ENCODE measurements at regions not wholly inside any gene's neighbourhood (a gene's known extent, or its start where the extent isn't known, plus 50 kb on each side); places are given as distances from the start of the nearest gene placed in this dataset.
"Not testable (repeated sequence)": the region's sequence is repeated elsewhere in the genome, so short reads cannot be mapped to it uniquely, and the experiment has no call there.

DNA sequence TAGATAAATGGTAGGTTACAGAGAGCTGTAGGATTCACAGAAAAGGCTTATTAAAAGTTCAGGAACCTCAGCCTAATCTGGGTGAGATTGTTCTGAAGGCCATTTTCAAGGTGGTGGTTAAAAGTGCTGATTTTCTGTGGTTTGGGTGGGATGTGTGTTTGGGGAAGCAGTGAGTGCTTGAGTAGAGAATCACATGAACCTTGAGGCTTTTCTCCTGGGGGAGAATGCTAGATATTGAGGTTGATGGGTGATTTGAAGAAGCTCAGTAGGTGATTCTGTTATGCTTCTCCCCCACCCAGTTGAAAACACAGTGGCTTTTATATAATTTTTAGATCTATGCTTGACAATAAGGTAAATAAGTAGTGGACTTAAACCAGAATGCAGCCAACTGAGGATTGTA, 420.9 kb downstream of the PCNX1 start:
- no peak for DNase-seq (ENCODE audit: low spot score)

DNA sequence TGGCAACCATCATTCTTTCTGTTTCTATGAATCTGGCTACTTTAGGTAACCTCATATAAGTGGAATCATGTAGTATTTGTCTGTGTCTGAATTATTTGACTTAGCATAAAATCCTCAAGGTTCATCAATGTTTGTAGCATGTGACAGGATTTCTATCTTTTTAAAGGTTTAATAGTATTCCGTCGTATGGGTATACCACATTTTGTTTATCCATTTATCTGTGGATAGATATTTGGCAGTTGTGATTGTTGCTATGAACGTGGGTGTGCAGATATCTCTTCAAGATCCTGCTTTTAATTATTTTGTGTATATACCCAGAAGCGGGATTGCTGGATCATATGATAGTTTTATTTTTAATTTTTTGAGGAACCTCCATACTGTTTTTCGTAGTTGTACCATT, 421.7 kb downstream of the PCNX1 start:
- DNase-seq (ENCODE audit: low spot score), result no peak

DNA sequence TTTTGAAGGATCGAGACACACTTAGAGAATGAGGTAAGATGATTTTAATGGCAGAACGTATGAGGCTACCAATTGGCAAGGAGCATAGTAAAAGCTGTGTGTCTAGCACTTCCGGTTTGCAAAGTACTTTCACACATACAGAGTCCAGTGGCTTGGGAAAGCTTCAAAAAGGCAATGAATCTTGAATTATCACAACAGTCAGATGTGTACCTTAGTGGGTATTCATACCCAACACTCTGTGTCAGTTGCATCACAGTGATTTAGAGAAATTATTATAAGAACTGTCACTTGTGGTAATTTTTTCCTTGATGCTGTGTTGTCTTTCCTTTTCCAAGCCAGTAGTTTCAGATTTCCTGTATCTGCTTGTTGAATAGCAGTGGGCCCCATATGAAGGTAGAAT, 424.1 kb downstream of the PCNX1 start:
- DNase-seq (ENCODE audit: low spot score), result peak; percentile 27

DNA sequence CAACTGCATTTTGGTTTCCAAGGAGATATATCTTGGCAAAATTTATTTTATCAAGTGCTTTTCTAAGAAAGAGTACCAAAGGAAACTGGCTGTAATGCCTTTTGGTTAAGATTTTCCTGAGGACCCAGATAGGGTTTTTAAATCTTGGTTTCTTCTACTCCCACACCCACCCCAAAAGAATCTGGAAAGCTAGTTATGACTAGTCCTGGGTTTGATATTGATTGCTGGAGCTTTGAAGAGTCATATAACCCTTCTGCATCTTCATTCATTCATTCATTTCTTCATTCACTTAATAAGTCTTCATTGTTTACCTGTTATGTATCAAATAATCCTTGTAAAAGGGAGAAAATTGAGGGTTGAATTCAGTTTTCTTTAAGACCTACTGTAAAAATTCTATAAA, 425.2 kb downstream of the PCNX1 start:
- DNase-seq (ENCODE audit: low spot score), result peak; percentile 45

DNA sequence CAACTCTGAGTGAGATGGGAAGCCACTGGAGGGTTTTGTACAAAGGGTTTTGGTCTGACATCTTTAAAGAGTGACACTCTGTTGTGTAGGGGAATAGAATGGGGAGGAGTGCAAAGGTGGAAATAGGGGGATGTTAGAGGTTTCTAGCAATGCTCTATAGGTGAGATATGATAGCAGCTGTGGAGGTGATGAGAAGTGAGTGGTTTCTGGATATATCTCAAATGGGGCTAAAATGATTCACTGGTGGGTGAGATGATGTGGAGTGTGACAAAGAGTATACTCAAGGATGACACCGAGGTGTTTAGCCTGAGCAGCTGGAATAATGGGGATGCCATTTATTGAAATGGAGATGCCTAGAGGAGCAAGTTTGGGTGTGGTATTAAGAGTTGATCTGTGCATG, 426.4 kb downstream of the PCNX1 start:
- DNase-seq (ENCODE audit: low spot score), result peak; percentile 67

DNA sequence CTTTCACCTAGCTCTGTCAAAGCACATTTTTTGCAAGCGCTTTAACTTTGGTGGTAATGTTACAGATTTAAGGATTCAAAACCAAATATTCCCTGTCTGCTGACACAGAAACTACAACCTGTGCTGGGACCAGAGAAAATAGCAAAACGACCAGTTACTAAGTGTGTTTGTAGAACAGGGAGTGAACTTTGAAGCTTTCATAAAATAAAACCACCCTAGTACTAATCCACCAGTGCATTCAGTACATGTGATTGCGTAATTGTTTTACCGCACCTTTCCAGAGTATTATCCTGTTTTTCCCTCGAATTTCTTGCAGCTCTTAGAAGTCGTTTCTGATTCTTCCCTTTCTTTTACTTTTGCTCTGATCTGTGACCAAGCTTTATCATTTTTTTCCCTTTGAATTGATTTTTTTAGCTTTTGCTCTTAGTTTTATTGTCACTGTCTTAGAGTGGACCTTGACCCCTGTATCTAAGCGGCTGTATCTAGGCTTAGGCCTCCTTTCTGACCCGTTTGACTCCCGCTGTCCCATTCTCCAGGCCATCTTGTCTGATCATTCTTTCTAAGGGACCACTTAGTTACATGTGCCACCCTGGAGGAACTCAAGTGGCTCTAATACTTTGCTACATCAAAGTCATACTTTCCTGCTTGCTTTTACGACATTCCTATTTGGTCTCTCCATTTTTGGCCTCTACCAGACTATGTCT, 429.4 kb downstream of the PCNX1 start:
- DNase-seq (ENCODE audit: low spot score), result no peak

DNA sequence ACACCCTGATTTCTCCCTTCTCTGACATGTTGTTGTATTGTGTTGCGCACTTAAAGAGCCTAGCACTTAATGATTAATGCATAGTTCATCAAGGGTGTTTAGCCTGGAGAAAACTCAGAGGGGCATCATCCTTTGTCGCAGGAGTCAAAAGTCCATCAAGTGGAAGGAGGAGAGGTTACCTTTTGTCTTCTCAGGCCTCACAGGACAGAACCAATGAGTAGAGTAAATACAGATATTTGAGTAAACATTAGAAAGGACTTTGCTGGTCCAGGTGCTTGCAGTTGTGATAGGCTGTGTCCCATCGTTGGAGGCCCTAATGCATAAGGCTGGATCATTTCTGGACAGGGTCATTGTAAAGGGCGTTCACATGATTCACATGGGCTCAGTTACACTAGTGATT, 430.9 kb downstream of the PCNX1 start:
- no peak for DNase-seq (ENCODE audit: low spot score)

DNA sequence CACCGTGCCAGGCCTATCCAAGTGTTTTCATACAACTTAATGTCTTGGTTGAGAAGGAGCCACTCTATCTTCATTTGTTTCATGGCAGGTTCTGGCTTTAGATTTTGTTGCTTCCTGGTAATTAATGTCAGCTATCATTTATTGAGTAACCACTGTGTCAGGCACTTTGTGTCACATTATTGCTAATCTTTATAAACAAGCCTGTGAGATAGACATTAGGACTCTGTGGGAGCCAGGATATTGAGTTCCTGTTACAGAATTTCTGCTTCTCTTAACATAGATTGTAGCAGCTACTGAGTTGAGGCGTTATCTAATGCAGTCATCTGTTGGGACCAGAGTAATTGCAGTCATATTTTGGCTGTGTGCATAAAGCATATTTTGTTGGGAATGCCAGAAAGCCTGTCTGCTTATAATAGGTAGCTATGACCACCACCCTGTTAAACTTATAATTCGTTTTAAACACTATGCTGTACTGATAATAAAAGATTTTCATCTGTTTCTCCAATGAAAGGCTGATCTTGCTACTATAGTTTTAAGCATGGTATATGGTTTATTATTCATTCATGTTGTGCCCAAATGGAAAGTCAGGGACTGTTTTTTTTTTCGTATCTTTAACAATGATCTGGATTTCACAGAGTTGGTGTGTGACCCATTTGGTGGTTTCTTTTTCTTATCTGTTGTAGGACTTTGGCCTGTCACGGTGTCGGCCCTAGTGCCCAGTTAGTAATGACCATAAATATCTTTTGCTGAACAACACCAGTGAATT, 432.6 kb downstream of the PCNX1 start:
- DNase-seq (ENCODE audit: low spot score), result no peak

DNA sequence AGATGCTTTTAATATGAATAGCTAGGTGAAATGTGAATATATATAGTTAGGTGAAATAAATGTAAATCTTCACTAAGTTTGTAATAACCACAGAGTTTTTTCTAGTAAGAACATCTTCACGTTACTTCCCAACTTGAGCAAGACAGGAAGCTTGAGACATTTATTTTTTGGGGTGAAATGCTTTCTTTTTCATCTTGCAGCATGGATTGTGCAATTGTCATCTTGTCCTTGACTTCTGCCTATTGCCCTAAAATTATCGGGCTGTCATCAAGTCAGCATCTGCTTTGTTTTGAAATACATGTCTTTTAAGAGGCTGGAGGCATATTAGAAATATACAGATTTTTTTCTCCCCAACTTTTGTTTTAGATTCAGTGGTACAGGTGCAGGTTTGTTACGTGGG, 433.9 kb downstream of the PCNX1 start:
- no peak for DNase-seq (ENCODE audit: low spot score)

DNA sequence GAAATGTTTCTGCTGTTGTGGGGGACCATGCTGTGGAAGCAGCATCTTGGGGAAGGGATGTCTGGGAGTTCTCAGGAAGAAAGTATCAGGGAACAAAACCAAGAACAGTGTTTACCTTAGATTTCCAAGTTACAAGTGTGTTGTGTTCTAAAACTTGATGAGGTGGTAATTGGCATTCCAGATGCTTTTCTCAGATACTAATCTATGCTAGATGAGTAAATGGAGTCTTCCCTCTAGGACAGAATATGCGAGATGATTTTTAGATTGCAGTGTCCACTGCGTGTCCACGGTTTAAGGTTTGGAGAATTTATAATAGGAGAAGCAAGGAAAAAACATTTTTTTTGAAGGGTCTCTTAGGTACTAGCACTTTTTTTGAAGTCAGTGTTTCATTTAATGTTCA, 436.5 kb downstream of the PCNX1 start:
- no peak for DNase-seq (ENCODE audit: low spot score)

DNA sequence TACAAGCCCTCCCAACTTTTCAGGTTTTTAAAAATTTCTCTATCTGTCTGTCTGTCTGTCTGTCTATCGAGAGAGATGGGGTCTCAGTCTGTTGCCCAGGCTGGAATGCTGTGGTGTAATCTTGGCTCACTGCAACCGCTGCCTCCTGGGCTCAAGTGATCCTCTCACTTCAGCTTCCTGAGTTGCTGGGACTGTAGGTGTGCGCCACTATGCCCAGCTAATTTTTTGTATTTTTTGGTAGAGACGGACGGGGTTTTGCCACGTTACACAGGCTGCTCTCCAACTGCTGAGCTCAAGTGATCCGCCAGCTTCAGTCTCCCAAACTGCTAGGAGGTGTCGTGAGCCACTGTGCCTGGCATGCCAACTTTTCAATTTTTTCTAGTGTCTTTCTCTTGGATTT, 437.2 kb downstream of the PCNX1 start:
- no peak for DNase-seq (ENCODE audit: low spot score)

DNA sequence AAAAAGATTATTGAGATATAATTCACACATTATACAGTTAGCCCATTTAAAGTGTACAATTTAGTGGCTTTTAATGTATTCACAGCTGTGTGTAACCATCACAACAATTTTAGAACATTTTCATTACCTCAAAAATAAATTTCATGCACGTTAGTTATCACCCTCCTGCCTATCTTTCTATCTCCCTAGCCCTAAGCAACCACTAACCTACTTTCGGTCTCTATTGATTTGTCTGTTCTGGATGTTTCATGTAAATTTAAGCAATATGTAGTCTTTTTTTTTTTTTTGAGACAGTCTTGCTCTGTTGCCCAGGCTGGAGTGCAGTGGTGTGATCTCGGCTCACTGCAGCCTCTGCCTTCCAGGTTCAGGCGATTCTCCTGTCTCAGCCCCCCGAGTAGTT, 439.4 kb downstream of the PCNX1 start:
- DNase-seq (ENCODE audit: low spot score), result no peak

DNA sequence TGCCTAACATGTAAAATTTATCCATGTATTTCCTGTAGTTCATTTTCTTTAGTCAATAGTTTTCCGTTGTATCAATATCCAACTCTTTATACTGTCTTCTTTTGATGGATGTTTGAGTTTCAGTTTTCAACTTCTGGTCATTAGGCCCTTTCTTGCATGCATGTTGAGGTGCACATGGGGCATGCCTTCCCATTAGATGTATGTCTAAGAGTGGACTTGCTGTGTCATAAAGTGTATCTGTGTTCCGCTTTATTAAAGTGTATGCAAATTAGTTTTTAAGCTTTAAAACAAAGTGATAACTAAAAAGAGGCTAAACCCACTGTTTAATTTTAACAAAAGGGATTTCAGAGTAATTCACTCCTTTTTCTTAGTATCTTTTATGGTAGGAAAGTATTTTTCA, 441.1 kb downstream of the PCNX1 start:
- DNase-seq (ENCODE audit: low spot score), result no peak

DNA sequence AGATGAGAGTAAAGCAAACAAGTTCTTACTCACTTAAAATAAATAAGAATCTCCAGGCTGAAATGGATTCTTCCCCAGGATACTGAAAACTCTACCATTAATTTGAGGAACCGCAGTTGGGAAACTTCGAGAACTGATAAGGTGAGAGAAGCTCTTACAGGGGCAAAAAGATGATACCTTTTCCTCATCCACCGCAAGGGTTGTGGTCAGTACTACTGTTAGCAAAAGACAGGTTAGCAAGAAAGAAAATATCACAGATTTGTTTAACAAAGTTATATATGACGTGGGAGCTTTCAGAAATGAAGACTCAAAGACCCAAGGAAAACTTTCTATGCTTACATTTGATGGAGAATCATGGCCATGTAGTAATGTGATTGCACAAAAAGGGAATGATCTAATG, 441.6 kb downstream of the PCNX1 start:
- no peak for DNase-seq (ENCODE audit: low spot score)

DNA sequence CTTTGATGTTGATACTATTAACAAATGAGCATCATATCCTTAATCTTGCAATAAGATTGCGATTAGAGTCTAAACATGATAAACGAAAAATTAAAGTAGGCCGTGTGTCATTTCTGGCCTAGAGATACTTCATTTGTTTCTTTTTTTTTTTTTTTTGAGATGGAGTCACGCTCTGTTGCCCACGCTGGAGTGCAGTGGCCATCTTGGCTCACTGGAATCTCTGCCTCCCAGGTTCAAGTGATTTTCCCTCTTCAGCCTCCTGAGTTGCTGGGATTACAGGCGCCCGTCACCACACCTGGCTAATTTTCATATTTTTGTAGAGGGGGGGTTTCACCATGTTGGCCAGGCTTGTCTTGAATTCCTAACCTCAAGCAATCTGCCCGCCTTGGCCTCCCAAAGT, 446.9 kb downstream of the PCNX1 start:
- no peak for DNase-seq (ENCODE audit: low spot score)

DNA sequence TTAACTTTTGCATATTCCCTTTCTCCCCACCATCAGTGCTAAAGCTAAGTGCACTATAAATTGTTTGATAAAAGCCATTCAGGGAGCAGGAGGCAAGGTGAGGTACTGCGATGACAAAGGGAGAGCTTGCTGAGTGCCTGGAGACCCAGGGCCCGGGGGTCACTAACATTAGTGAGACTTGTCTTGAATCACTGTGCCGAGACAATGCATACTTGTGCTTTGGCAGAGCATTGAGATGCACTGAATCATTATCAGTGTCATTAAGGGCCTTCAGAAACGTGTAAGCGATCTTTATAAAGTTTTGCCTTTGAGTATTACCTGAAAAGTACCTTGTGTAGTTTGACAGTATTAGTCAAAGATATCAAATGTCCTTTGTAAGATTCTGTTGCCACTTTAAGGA, 447.5 kb downstream of the PCNX1 start:
- DNase-seq (ENCODE audit: low spot score), result no peak

DNA sequence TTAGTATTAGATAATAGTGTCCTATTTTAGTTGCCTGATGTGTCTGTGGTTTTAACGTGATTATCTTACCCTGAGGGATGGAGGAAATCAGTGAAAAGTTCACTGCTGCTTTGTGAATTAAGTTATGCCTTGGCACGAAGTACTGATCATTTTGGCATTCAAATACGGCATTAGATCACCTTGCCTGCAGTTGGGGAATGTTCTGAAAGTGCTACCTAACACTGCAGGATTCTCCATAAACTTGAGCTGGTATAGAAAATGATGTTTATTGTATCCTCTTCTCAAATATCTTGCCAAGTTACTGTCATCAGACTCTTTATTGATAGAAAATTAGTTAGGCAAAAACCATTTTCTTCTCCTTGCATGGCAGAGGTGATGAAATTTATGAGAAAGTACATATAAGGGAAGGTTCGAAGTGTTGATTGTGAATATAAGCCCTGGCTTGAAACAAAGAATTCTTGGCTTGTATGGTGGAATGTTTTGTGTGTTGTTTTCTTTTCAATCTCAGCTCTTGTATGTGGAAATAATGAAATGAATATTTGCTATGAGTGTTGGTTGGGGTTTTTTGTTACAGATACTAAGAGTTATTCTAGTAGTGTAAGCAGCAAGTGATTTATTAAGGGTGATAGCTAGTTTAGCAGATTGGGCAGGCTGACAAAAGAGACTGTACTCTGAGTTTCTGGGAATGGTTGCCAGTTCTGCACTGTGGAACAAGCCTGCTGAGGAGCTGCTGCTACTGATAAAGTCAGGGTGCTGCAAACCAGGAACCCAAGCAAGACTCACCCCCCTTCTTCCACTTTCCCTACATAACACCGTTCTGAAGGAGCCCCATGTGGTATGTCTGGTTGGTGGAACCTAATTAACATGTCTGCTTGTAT, 448.3 kb downstream of the PCNX1 start:
- DNase-seq (ENCODE audit: low spot score), result no peak

DNA sequence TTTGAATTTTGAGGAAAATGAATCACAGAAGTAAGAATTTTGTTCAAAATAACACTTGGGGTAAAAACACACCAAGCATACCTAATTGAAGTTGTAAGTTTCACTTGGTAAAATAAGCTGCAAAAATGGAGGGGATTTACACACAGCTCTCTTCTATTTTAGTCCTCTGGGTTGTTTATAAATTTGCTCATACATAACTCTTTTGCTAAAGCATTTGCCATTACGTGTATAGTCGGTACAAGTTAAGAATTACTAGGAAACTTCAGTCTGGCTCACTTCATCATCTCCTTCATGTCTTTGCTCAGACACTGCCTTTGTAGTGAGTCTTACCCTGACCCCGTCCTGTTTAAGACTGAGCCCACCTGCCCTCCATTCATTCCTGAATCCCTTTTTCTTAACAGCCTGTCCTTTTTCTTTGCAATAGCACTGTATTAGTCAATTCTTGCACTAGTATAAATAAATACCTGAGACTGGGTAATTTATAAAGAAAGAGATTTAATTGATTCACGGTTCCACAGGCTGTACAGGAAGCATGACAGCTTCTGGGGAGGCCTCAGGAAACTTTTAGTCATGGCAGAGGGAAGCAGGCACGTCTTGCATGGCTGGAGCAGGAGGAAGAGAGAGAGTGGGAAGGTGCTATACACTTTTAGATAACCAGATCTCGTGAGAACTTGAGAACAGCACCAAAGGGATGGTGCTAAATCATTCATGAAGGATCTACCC, 451.1 kb downstream of the PCNX1 start:
- DNase-seq (ENCODE audit: low spot score), result no peak

DNA sequence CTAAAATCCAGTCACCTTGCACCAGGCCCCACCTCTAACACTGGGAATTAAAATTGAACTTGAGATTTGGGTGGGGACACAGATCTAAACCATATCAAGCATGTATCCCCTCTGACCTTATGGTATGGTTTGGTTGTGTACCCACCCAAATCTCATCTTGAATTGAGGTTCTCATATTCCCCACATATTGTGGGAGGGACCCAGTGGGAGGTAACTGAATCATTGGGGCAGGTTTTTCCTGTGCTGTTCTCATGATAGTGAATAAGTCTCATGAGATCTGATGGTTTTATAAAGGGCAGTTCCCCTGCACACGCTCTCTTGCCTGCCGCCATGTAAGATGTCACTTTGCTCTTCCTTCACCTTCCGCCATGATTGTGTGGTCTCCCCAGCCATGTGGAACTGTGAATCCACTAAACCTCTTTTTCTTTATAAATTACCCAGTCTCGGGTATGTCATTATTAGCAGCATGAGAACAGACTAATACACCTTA, 451.7 kb downstream of the PCNX1 start:
- not testable (repeated sequence) for DNase-seq (ENCODE audit: low spot score)

DNA sequence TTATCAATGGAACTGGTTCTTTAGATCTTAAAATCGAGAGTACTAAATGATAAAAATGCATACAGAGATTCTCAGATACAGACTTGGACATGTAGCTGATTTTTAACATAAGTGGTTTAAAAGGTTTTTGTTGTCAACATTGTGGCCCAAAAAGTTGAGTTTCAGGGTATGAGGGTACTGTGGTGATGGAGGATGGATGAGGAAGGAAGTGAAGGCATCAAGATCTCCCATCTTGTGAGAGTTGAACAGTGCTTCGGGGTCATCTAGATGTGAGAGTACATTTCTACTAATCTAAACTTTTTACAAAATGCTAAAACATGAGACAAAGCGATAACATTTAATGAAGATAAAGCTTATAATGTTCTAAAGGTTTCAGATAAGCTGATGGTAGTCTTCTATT, 452.6 kb downstream of the PCNX1 start:
- DNase-seq (ENCODE audit: low spot score), result no peak

DNA sequence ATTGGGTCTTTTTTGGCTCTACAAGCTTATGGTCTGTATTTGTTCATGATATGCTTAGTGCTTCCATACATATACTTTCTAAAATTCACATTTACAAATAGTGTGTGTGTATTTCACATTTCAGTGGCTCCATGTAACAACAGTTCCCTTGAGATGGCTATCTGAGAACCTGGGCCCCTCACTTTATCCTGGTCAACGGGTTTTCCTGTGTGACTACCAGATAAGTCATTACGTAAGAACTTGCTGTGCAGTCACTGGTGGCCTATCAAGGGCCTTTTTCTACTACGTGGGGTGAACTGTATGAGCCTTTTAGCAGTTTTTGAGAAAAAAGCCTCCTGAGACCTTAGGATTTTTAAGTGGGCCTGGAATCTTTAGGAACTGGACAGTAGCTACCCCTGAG, 454.1 kb downstream of the PCNX1 start:
- no peak for DNase-seq (ENCODE audit: low spot score)

DNA sequence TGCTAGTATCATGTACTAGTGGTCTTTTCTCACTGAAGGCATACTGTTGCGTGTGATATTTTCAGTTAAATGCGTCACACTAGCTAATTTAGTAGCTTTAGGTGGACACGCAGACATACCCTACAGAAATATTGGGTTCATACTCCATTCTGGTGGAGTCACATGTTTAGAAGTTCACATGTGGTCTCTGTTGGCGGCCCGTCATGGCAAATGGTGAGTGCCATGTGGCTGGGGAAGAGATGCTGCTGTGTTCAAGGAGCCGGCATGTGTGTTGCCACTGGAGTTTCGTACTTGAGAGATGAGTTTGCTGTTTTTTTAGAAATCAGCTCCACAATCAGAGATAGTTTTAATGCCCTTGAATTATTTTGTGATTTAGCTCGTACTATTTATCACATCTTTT, 454.6 kb downstream of the PCNX1 start:
- DNase-seq (ENCODE audit: low spot score), result no peak
